ENCODE measurements at regions not wholly inside any gene's neighbourhood (a gene's known extent, or its start where the extent isn't known, plus 50 kb on each side); places are given as distances from the start of the nearest gene placed in this dataset.
A peak's percentile ranks its signal among the peaks of the same experiment; 100 is the strongest.

- WGBS (ENCODE audit: insufficient coverage) = no CpG with 5 or more reads among the region's 1 CpG
- no peak overlapping the region for H3K4me3 Mint-ChIP-seq
- H3K36me3 Mint-ChIP-seq = no peaks in the 10 kb centered on the region
Measured at GRCh38 chr2:123746006-123746405, 279.1 kb upstream of the CNTNAP5 start.

DNA sequence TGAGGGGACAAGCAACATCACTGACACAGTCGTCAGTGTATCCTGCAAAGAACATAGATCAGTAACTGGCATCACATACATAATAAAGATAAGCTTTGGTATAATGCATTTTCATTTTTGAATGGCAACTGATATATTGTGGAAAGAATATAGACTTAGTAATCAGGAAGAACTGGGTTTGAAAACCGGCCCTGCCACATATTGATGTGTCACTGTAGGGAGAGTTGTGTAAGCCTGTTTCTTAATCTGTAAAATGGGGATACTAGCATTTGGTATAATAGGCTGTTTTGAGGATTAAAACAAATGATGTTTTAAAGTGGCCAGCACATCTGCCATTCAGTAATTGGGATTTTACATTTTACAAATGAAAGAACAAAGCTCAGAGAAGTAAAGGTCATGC is 277.8 kb upstream of the CNTNAP5 start:
- Histone ChIP-seq H3K9me3 (replicated peaks in 1 of 2; ENCODE audit: control insufficient read depth in 1 of 2, insufficient read depth in 1 of 2, low read length in 2 of 2) (no peaks in the 10 kb centered on the region), H3K4me1 (ENCODE audit: control insufficient read depth in 1 of 2, insufficient read depth in 2 of 2, low read length in 2 of 2) (peaks cover 0 to 4% of the 10 kb centered on the region in 2 donors), H3K9ac (ENCODE audit: insufficient read depth, low read length, poor library complexity, severe bottlenecking) (no peak overlapping the region), H3K27me3 (ENCODE audit: control insufficient read depth in 2 of 2, insufficient read depth in 2 of 2, low read length in 2 of 2) (no peaks in the 10 kb centered on the region), H3K4me2 (replicated peaks; ENCODE audit: extremely low read depth, low read length, poor library complexity, severe bottlenecking) (peak overlapping the region; percentile 17), H2AFZ (ENCODE audit: insufficient read depth, low read depth, low read length, poor library complexity, severe bottlenecking) (no peak overlapping the region), H3K36me3 (replicated peaks in 1 of 2; ENCODE audit: control insufficient read depth in 1 of 2, insufficient read depth in 2 of 2, low read length in 2 of 2) (no peaks in the 10 kb centered on the region), H3K79me2 (ENCODE audit: insufficient read depth, low read length) (no peaks in the 10 kb centered on the region), H4K20me1 (ENCODE audit: insufficient read depth, low read length) (no peaks in the 10 kb centered on the region), H3K4me3 (replicated peaks in 1 of 3; ENCODE audit: low read depth in 2 of 3, low read length in 3 of 3) (no peak overlapping the region), H3K27ac (ENCODE audit: low read depth in 1 of 2, low read length in 2 of 2) (no peak overlapping the region)
- H3K36me3 Mint-ChIP-seq = no peaks in the 10 kb centered on the region
- no peak for DNase-seq
- no peak overlapping the region for H3K4me3 Mint-ChIP-seq
- H3K27me3 Mint-ChIP-seq (ENCODE audit: low read depth in 3 of 3) = no peaks in the 10 kb centered on the region
- no peak for TF ChIP-seq CTCF (IDR thresholded peaks at IDR 0.05)
- intact Hi-C loops (cut with micrococcal nuclease) = no loop called here
- 22% methylated on average over 1 of the region's 2 CpGs for WGBS (ENCODE audit: insufficient coverage)
- H3K9me3 Mint-ChIP-seq = no peaks in the 10 kb centered on the region
- H3K4me1 Mint-ChIP-seq = peaks cover 10% of the 10 kb centered on the region
- no peak overlapping the region for H3K27ac Mint-ChIP-seq

More at GRCh38 chr2:123746006-123746405, 279.1 kb upstream of the CNTNAP5 start:
- intact Hi-C loops (cut with micrococcal nuclease) = no loop called here
- Histone ChIP-seq H3K9me3 (replicated peaks in 1 of 2; ENCODE audit: control insufficient read depth in 1 of 2, insufficient read depth in 1 of 2, low read length in 2 of 2) (no peaks in the 10 kb centered on the region), H3K27ac (ENCODE audit: low read depth in 1 of 2, low read length in 2 of 2) (no peak overlapping the region), H3K4me3 (replicated peaks in 1 of 3; ENCODE audit: low read depth in 2 of 3, low read length in 3 of 3) (no peak overlapping the region), H4K20me1 (ENCODE audit: insufficient read depth, low read length) (no peaks in the 10 kb centered on the region), H3K9ac (ENCODE audit: insufficient read depth, low read length, poor library complexity, severe bottlenecking) (no peak overlapping the region), H3K36me3 (replicated peaks in 1 of 2; ENCODE audit: control insufficient read depth in 1 of 2, insufficient read depth in 2 of 2, low read length in 2 of 2) (no peaks in the 10 kb centered on the region), H3K27me3 (ENCODE audit: control insufficient read depth in 2 of 2, insufficient read depth in 2 of 2, low read length in 2 of 2) (no peaks in the 10 kb centered on the region), H3K4me1 (ENCODE audit: control insufficient read depth in 1 of 2, insufficient read depth in 2 of 2, low read length in 2 of 2) (peaks cover 0 to 4% of the 10 kb centered on the region in 2 donors), H3K4me2 (replicated peaks; ENCODE audit: extremely low read depth, low read length, poor library complexity, severe bottlenecking) (no peak overlapping the region), H3K79me2 (ENCODE audit: insufficient read depth, low read length) (no peaks in the 10 kb centered on the region), H2AFZ (ENCODE audit: insufficient read depth, low read depth, low read length, poor library complexity, severe bottlenecking) (no peak overlapping the region)
- no peaks in the 10 kb centered on the region for H3K27me3 Mint-ChIP-seq (ENCODE audit: low read depth in 3 of 3)
- H3K9me3 Mint-ChIP-seq = peaks cover 0 to 3% (median 0%) of the 10 kb centered on the region in 7 donors
- peaks cover 10% of the 10 kb centered on the region for H3K4me1 Mint-ChIP-seq
- no peak for TF ChIP-seq CTCF (IDR thresholded peaks at IDR 0.05)
- DNase-seq = no peak
- no peak overlapping the region for H3K27ac Mint-ChIP-seq

All from CD14-positive monocyte (primary cell).